Ishikawa (cell line): ENCODE measurements at regions not wholly inside any gene's neighbourhood (a gene's known extent, or its start where the extent isn't known, plus 50 kb on each side); places are given as distances from the start of the nearest gene placed in this dataset.

Experiments
- EP300 ChIP-seq: IDR thresholded peaks from 2 replicates; pipeline ENCODE4 v1.6.1; 2012; ENCODE audit warnings: borderline replicate concordance
- RAD21 ChIP-seq: IDR thresholded peaks from 2 replicates; pipeline ENCODE4 v1.6.1; 2012; ENCODE audit warnings: low read depth
- TCF12 ChIP-seq: IDR thresholded peaks from 2 replicates; pipeline ENCODE4 v1.6.1; 2012; ENCODE audit warnings: low read depth
- USF1 ChIP-seq: IDR thresholded peaks from 2 replicates; pipeline ENCODE4 v1.6.1; 2012

GRCh38 chr15:47887241-47887800 lies 170.0 kb downstream of the SEMA6D start:
- TF ChIP-seq TCF12 (no peak), EP300 (no peak), USF1 (no peak), RAD21 (no peak)
